A673 (cell line): ENCODE measurements at regions not wholly inside any gene's neighbourhood (a gene's known extent, or its start where the extent isn't known, plus 50 kb on each side); places are given as distances from the start of the nearest gene placed in this dataset.

Source experiments
- BruUV-seq: library from RNA; stranded (reverse); fragments of 400-500 nt; replicated peaks from 2 replicates; lab custom pipeline; 2021; lab: Mats Ljungman, UMichigan
- CTCF ChIA-PET: fragments of 300-600 bp; sonication (Branson Sonifier 250); formaldehyde crosslinking; loops from one replicate; lab custom pipeline; 2022; ENCODE audit warnings: antibody characterized with exemption; lab: Charles Lee
- POLR2A ChIA-PET: fragments of 300-600 bp; sonication (Branson Sonifier 250); formaldehyde crosslinking; loops from one replicate; lab custom pipeline; 2022; ENCODE audit warnings: antibody characterized with exemption; ENCODE audit not compliant: low non-redundant PET; lab: Charles Lee
- DNase-seq: peaks from one replicate; pipeline ENCODE4 v3.0.0-alpha.2; 2015; ENCODE audit warnings: low spot score
- H3K27ac ChIP-seq: fragments of 200-600 bp; sonication (generic); 2 replicates; pipeline ENCODE4 v1.5.1; 2016; ENCODE audit warnings: mixed run types, low read depth, mild to moderate bottlenecking, mixed read lengths, antibody characterized with exemption, low read length; ENCODE audit not compliant: poor library complexity, severe bottlenecking
- H3K27me3 ChIP-seq: fragments of 200-600 bp; sonication (generic); replicated peaks from 2 replicates; pipeline ENCODE4 v1.6.1; 2017; ENCODE audit warnings: mixed run types, low read depth, mild to moderate bottlenecking, mixed read lengths, antibody characterized with exemption, low read length; ENCODE audit not compliant: insufficient read depth, poor library complexity
- H3K36me3 ChIP-seq: fragments of 200-600 bp; sonication (generic); 2 replicates; pipeline ENCODE4 v1.6.1; 2016; ENCODE audit warnings: mixed run types, mild to moderate bottlenecking, mixed read lengths, antibody characterized with exemption, low read length; ENCODE audit not compliant: insufficient read depth, poor library complexity, severe bottlenecking
- H3K4me1 ChIP-seq: fragments of 200-600 bp; sonication (generic); 2 replicates; pipeline ENCODE4 v1.6.1; 2017; ENCODE audit warnings: mixed run types, mild to moderate bottlenecking, mixed read lengths, antibody characterized with exemption, low read length; ENCODE audit not compliant: insufficient read depth, poor library complexity, severe bottlenecking
- H3K4me3 ChIP-seq: fragments of 200-600 bp; sonication (generic); 2 replicates; pipeline ENCODE4 v1.5.1; 2016; ENCODE audit warnings: low read depth, mixed run types, mild to moderate bottlenecking, mixed read lengths, low read length; ENCODE audit not compliant: poor library complexity, severe bottlenecking
- H3K9me3 ChIP-seq: fragments of 200-600 bp; sonication (generic); 2 replicates; pipeline ENCODE4 v1.6.1; 2016; ENCODE audit warnings: mixed run types, low read depth, mild to moderate bottlenecking, mixed read lengths, antibody characterized with exemption, low read length; ENCODE audit not compliant: poor library complexity, severe bottlenecking
- EZH2 ChIP-seq: fragments of 200-600 bp; sonication (generic); IDR thresholded peaks from 2 replicates; pipeline ENCODE4 v1.6.1; 2017; ENCODE audit warnings: borderline replicate concordance, low read depth, mild to moderate bottlenecking, mixed read lengths, antibody characterized with exemption, low read length; ENCODE audit not compliant: poor library complexity, severe bottlenecking
- intact Hi-C: fragments of 100-400 bp; cut with micrococcal nuclease; formaldehyde crosslinking; loops from one replicate; pipeline ENCODE4 v1.10.0; 2022; ENCODE audit not compliant: unreplicated experiment
- TF ChIP-seq, protein P1 (sequence below): fragments of 300-800, 200-600 bp; sonication (generic); conservative IDR thresholded peaks from 2 replicates; pipeline ENCODE4 v1.5.1; 2017; ENCODE audit warnings: low read depth, mild to moderate bottlenecking, antibody characterized with exemption, low read length, moderate library complexity, mixed read lengths

DNA sequence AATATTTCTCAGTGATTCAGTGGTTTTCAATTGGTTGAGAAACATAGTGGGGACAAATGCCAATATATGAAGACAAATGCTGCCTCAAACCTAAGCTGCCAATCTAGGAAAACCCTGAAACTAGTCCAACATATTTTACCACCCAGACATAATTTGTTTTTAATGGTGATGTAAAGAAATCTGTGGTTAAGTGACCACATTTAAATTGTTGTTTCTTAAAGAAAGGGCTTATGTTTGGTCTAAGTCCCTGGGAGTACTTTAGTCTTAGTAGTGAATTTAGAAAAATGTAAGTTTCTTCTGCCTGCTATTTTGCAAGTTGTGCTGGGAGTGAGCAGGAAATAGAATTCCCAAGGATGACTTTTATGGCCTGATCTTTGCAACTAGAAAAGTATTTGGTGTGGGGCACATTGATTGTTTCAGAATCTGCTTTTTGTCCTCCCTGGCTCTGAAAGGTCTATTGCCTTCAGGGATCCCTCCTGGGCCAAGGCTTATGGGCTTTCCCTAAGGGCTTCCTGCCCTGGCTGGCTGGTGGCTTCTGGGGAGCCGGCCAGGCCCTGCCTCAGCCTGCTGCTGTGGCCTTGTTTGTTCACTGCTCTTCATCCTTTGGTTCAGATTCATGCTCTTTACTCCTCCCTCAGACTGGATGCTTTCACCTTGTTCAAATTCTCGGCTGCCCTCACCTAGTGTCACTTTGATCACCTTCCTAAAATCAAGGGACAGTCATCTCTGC lies 169.8 kb upstream of the JADE1 start:
- CTCF ChIA-PET, result no interaction called here

DNA sequence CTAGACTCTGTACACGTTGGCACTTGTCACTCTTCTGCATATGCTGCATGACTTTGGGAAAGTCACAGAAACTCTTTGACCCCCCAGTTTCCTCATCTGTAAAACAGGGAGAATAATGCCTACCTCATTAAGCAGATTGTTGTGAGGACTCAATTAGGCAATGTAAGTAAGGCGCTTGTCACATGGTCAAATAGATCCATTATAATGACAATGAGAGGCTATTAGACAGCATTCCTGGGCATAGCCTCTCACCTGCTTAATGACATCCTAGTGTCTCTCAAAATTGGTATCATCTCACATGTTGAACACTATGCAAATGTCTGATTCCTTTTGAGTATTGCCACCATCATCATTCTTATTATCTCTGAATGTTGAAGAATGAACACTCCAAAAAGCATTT lies 172.6 kb upstream of the JADE1 start:
- no TSS peak for BruUV-seq
- TF ChIP-seq, protein P1, sequence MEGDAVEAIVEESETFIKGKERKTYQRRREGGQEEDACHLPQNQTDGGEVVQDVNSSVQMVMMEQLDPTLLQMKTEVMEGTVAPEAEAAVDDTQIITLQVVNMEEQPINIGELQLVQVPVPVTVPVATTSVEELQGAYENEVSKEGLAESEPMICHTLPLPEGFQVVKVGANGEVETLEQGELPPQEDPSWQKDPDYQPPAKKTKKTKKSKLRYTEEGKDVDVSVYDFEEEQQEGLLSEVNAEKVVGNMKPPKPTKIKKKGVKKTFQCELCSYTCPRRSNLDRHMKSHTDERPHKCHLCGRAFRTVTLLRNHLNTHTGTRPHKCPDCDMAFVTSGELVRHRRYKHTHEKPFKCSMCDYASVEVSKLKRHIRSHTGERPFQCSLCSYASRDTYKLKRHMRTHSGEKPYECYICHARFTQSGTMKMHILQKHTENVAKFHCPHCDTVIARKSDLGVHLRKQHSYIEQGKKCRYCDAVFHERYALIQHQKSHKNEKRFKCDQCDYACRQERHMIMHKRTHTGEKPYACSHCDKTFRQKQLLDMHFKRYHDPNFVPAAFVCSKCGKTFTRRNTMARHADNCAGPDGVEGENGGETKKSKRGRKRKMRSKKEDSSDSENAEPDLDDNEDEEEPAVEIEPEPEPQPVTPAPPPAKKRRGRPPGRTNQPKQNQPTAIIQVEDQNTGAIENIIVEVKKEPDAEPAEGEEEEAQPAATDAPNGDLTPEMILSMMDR, result no peak
- TF ChIP-seq EZH2, result no peak
- Histone ChIP-seq H3K4me3 (no peak overlapping the region), H3K9me3 (no peaks in the 10 kb centered on the region), H3K36me3 (no peaks in the 10 kb centered on the region), H3K27me3 (no peaks in the 10 kb centered on the region), H3K4me1 (no peaks in the 10 kb centered on the region), H3K27ac (no peak overlapping the region)
- POLR2A ChIA-PET, result no interaction called here
- DNase-seq, result no peak
- intact Hi-C loops, result no loop called here
- CTCF ChIA-PET, result no interaction called here

More for the DNA sequence above, 169.8 kb upstream of the JADE1 start:
- Histone ChIP-seq H3K9me3 (no peaks in the 10 kb centered on the region), H3K27ac (no peak overlapping the region), H3K4me1 (no peaks in the 10 kb centered on the region), H3K4me3 (no peak overlapping the region), H3K36me3 (no peaks in the 10 kb centered on the region), H3K27me3 (no peaks in the 10 kb centered on the region)
- POLR2A ChIA-PET, result no interaction called here
- TF ChIP-seq, protein P1, result no peak
- TF ChIP-seq EZH2, result no peak
- DNase-seq, result no peak
- intact Hi-C loops, result no loop called here
- no TSS peak for BruUV-seq

DNA sequence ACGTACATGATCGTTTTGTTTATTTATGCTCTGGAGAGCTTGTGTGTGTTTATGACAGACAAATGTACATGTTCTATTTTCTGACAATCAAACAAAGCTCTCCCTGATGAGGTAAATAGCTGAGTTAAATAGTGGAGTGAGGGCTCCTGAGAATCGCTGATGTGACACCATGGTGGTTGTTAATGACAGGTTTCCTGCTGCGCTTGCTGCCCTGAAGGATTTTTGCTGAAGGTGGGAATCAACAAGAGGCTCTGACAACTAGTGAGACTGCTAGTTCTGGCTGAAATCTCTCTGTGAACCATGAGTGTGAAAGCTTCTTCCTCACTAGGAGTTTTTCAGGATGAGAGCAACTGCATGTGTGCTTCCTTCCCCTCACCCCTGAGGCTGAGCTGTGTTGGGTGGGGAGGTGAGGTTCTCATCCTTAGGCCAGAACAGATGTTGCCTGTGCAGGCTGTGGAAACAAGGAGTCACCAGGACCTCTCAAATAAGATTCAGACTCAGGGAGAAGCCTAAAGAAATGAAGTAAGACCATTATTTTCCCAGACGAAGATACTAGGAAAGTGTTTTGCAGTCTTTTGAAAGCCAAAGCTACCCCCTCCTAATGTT lies 173.4 kb upstream of the JADE1 start:
- Histone ChIP-seq H3K27me3 (no peaks in the 10 kb centered on the region), H3K4me3 (no peak overlapping the region), H3K27ac (no peak overlapping the region), H3K9me3 (no peaks in the 10 kb centered on the region), H3K36me3 (no peaks in the 10 kb centered on the region), H3K4me1 (no peaks in the 10 kb centered on the region)
- no peak for DNase-seq
- POLR2A ChIA-PET, result no interaction called here
- intact Hi-C loops, result no loop called here
- no peak for TF ChIP-seq EZH2
- TF ChIP-seq, protein P1, result no peak
- no TSS peak for BruUV-seq
- CTCF ChIA-PET, result no interaction called here
